ENCODE measurements at regions not wholly inside any gene's neighbourhood (a gene's known extent, or its start where the extent isn't known, plus 50 kb on each side); places are given as distances from the start of the nearest gene placed in this dataset.

- H3K27me3 ChIP-seq (ENCODE audit: control insufficient read depth in 1 of 2, insufficient read depth in 2 of 2, low read length in 2 of 2) = no peaks in the 10 kb centered on the region; a peak in 1 of 5 replicates
- intact Hi-C loops (cut with micrococcal nuclease; ENCODE audit: unreplicated experiment) = loop anchor here (5.0 kb wide), 1 partner anchor 96 kb away; no protein-coding TSS in a partner anchor
- no peak for TF ChIP-seq MED13 (CRISPR knock-in tag; IDR thresholded peaks at IDR 0.05)
- no peak for TF ChIP-seq ARHGAP35 (CRISPR knock-in tag; IDR thresholded peaks at IDR 0.05; ENCODE audit: borderline replicate concordance)
- TF ChIP-seq ZHX2 (IDR thresholded peaks at IDR 0.05; ENCODE audit: low read depth) = no peak
- TF ChIP-seq ZHX2 (CRISPR knock-in tag; IDR thresholded peaks at IDR 0.05; ENCODE audit: borderline replicate concordance) = no peak
- TF ChIP-seq ERF (CRISPR knock-in tag; IDR thresholded peaks at IDR 0.05) = no peak
- TF ChIP-seq PRDM10 (CRISPR knock-in tag; IDR thresholded peaks at IDR 0.05; ENCODE audit: low read depth) = no peak
- no peak for TF ChIP-seq JDP2 (CRISPR knock-in tag; IDR thresholded peaks at IDR 0.05; ENCODE audit: borderline replicate concordance)
- no peak for TF ChIP-seq ZNF232 (CRISPR knock-in tag; IDR thresholded peaks at IDR 0.05; ENCODE audit: borderline replicate concordance)
- TF ChIP-seq TRIM22 (IDR thresholded peaks at IDR 0.05) = no peak
- TF ChIP-seq MNT (IDR thresholded peaks at IDR 0.05) = no peak
- no peak for TF ChIP-seq ZNF30 (CRISPR knock-in tag; IDR thresholded peaks at IDR 0.05)
- TF ChIP-seq RBAK (CRISPR knock-in tag; IDR thresholded peaks at IDR 0.05) = no peak
- no peak for TF ChIP-seq GTF2F1 (IDR thresholded peaks at IDR 0.05; ENCODE audit: low read length)
- CTCF ChIA-PET (ENCODE audit: low intra/inter-chr PET ratio, low total read pairs) = no interaction called here
- H3K4me3 ChIP-seq (replicated peaks in 1 of 3; ENCODE audit: insufficient read depth in 1 of 3, low read depth in 2 of 3, low read length in 3 of 3) = no peak overlapping the region
- H2AFZ ChIP-seq (ENCODE audit: low read length) = no peak overlapping the region
- no peaks in the 10 kb centered on the region for H3K79me2 ChIP-seq (ENCODE audit: insufficient read depth, low read length)
- BruUV-seq (replicated peaks) = no TSS peak
- H3K4me1 ChIP-seq (ENCODE audit: insufficient read depth, low read length) = no peaks in the 10 kb centered on the region
- FAIRE-seq (no peak), ATAC-seq (no peak), DNase-seq (ENCODE audit: low spot score) (no peak)
- in situ Hi-C loops (cut with HindIII; ENCODE audit: extremely low pct_ligation_motif_present, low pct_unique_long_range_greater_than_20kb) = no loop called here
- H3K4me2 ChIP-seq (ENCODE audit: low read depth, low read length) = no peak overlapping the region
- H3K9ac ChIP-seq (ENCODE audit: insufficient read depth, low read depth, low read length) = no peak overlapping the region
- no peaks in the 10 kb centered on the region for H3K36me3 ChIP-seq (replicated peaks in 1 of 2; ENCODE audit: control insufficient read depth in 1 of 2, insufficient read depth in 2 of 2, low read length in 2 of 2)
- H3K27ac ChIP-seq (ENCODE audit: extremely low read length, insufficient read depth, low read length) = no peak overlapping the region
- WGBS (ENCODE audit: low lambda C conversion rate) = 28% methylated on average over 5 of the region's 6 CpGs
- no peaks in the 10 kb centered on the region for H3K9me3 ChIP-seq (ENCODE audit: low read length)
- no peaks in the 10 kb centered on the region for H4K20me1 ChIP-seq (ENCODE audit: insufficient read depth, low read length)
- POLR2A ChIA-PET = no interaction called here
Observed at GRCh38 chr2:23293063-23293462, 91.9 kb upstream of the KLHL29 start.

All from HepG2 (cell line).